GM18520 (cell line): ENCODE measurements at regions not wholly inside any gene's neighbourhood (a gene's known extent, or its start where the extent isn't known, plus 50 kb on each side); places are given as distances from the start of the nearest gene placed in this dataset.
"Not testable (repeated sequence)": the region's sequence is repeated elsewhere in the genome, so short reads cannot be mapped to it uniquely, and the experiment has no call there.

Source experiments
- ATAC-seq: cut with Tn5 transposase; IDR thresholded peaks from one replicate; pipeline ENCODE4 v1.9.1; 2021; ENCODE audit not compliant: unreplicated experiment

DNA sequence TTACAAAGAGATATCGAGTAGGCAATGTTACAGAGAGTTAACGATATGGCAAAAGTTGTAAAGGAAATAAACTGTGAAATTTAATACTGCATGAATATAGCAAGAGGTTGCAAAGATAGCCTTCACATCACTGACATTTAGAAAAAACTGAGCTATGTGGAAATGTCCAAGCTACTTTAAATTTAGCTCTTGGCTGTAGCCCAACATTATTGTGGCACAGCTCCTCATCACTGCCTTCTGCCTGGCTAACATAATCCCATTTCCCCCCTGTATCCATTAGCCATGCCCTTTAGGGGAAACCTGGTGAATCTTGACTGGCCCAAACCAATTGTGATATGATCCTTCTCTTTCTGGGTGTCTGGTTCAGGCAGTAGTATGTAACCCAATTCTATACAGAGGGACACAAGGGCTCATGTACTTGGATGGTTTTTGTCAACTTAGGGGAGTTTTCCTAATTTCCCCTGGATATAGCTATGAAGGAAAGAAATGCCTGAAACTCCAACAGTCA lies 115.4 kb downstream of the PFDN4 start:
- ATAC-seq, result no peak

DNA sequence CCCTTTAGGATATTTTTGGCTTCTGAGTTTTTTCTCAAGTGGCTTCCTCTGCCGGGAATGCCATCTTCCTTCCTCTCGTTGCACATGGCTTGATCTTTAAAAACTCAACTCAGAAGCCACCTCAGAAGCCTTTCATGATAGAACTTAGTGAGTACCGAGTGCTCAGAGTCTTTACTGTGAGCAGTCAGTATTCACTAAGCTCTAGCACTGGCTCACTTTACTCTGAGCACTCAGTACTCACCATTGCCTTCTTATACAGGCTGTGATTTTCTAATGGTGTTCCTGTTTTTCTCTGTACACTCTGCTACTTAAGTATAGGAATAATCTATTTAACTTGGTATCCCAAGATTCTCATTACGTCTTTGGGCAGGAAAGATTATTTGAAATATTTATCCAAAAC lies 116.2 kb downstream of the PFDN4 start:
- no peak for ATAC-seq

DNA sequence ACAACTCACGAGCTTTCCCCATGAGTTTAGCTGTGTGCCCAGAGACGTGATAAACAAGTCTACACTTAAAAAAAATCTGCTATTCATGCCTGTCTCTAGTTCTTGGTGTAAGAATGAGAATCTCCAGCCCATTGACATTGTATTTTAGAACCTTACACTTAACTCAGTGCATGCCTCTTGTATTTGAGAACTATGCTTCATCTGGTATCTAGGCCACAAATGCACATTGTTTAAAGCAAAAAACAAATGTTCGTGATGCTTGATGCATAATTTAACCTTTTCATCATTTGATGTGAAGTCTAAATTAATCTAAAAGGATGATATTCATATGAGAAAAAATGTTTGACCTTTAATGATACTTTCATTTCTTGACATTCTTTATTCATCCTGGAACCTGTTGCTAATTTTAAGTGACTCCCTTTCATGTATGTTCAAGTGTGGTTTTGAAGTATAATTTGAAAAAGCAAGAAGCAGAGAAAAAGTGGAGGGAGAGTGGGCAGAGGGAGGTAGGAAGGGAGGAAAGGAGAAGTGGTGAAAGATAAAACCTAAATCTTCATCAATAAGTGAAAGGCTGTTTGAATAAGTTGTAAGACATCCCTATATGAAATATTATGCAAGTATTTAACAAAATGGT lies 116.9 kb downstream of the PFDN4 start:
- no peak for ATAC-seq

DNA sequence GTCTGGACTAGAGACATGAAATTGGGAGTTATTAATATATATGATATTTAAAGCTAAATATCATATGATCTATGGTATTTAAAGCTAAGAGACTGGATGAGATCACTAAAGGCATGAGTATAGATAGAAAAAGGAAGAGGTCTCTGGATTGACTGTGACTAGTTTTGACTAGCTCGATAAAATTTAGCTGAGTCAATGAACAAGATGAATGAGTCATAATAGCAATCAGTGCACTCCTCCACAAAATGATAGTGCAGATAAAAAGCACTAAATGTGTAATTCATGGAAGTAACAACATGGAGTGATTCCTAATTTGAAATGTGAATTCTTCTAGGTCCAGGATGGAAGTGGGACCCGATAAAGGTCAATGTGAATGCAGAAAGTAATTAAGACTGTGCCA lies 127.4 kb downstream of the PFDN4 start:
- no peak for ATAC-seq

DNA sequence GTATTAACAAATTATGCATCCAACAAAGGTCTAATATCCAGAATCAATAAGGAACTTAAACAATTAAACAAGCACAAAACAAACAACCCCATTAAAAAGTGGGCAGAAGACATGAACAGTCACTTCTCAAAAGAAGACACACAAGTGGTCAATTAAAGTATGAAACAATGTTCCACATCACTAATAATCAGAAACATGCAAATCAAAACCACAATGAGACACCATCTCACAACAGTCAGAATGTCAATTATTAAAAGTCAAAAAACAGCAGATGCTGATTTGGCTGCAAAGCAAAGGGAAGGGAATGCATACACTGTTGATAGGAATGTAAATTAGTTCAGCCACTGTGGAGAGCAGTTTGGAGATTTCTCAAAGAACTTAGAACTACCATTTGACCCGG lies 129.3 kb downstream of the PFDN4 start:
- no peak for ATAC-seq

DNA sequence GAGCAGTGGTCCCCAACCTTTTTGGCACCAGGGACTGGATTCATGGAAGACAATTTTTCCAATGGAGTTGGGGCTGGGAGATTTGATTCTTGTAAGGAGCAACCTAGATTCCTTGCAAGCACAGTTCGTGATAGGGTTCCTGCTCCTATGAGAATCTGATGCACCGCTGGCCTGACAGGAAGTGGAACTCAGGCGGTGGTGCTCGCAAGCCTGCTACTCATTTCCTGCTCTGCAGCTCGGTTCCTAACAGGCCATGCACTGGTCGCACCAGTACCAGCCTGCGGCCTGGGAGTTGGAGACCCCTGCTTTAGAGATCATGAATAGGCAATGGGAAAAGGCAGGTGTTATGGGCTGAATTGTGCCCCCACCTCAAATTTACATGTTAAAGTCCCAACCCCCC lies 131.2 kb downstream of the PFDN4 start:
- no peak for ATAC-seq

DNA sequence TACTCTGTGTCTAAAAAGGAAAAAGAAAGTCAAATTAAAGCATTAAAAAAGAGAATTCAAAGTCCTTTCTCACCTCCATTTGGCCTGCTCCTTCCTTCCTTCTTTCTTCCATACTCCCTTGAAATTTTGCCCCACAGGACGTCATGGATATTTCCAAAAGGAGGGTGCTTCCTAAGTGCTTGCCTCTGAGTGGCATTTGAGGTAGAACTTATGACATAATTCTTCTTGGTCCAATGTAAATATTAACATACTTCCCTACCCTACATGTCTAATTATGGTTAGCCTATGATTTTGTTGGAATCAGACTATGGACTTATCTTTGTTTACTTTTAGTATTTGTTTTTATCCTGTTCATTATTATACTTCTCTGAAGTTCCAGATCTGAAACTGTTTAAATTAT lies 132.3 kb downstream of the PFDN4 start:
- no peak for ATAC-seq

DNA sequence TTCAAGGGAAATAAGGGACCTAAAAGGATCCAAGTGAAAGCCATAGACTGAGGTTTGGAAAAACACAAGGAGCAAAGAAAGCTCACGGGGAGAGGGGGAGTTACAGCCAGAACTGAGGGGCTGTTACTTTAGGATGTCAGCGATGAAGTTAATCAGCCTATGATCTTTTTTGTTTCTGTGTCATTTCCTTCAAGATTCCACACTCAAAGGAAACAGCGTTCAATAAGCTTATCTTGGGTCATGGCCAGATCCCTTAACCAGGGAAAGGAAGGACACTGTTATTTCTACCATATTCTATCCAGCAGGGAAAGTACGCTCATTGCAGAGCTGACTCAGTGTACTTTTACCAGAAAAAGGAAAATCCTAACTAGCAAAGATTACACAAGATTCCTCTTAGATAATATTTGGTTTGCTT lies 132.8 kb downstream of the PFDN4 start:
- no peak for ATAC-seq

DNA sequence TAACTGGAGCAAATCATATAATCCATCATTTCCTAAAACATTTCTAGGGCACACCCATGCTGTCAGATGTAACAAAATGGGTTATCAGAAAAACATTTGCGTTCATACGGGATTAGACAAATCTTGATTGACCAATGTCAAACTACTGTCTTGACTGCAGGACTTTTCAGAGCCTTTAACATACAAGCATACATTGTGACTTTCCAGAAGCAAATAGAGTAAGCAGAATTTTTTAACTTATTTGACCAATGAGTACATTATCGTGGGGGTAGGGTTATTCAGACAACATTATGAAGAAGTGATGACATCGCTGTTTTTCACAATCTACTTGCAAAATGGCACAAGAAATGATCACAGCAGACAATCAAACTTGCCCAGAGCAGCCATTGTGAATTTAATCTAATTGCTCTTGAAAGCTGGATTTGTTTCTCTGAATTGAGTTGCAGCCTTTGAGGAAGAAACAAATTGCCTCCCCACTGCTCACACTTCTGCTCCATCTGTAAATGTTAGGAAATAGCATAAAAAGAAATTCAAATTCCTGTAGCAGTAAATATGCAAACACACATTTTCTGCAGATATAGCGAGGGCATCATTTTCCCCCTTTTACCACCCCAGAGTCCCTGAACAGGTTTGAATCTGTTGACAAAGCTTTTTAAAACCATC lies 133.0 kb upstream of the DOK5 start:
- ATAC-seq, result no peak

DNA sequence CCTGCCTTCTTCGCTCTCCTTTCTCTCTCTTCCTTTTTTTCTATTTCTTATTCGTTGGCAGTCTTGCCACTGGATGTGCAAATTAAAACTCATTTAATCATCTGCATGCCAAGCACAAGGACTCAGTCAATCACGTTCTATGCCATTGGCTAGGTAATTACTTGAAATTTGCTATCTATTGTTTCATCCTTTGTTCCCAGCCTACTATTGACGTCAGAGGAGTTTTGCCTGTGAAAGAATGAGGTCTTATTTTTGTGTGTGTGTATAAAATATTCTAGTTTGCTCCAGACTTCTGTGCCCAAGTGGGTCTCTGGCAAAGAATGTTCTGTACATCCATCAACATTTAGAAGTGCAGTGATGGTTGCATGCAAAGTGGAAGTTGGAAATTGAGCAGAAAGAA lies 132.3 kb upstream of the DOK5 start:
- ATAC-seq, result no peak

DNA sequence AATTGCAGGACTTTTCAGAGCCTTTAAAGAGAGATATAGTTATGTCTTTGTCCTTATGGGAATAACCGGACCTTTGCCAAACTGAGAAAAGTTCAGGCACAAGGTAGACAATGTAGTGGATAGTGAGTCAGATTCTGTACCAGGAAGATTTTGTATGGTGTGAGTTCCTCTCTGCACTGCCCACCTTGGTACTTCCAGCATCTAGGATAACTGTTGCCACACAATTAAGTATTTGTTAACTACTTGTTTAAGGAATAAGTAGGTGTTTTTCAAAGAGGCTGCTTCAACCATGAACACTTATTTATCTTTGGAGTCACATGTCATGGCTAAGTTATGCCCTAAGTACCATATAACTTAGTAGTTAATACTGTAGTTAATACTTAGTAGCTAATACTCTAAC lies 131.8 kb upstream of the DOK5 start:
- ATAC-seq, result no peak

DNA sequence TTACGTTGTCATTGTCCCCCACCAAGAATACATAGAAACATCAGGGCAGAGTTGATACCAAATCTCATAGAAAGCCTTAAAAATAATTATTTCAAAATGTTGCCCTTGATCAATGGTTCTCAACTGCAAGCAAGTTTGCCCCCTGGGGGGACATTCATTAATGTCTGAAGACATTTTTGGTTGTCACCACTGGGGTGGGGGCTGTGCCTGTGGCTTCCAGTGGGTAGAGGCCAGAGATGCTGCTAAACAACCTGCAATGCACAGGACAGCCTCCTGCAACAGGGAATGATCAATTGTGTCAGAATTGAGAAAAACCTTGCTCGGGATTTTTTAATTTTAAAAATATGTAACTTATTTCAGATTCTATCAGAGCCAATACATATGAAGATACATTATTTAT lies 130.6 kb upstream of the DOK5 start:
- ATAC-seq, result no peak

DNA sequence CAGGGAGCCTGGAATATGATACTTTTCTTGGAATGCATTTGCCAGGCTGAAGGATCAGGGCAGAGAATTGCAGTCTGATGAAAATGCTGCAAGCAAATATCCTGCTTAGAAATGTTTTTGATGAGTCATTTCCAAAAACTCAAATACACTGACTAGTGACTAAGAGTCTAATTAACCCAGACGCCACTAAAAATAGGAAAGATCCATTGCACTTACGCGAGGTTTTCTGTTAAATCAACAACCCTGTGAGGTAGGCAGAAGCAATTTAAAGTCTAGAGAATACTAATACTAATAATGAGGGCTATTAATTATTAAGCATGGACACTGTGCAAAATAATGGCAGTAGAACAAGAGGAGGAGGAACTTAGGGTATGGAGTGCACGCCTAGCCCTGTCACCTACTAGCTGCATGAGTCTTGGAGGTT lies 130.1 kb upstream of the DOK5 start:
- ATAC-seq, result peak; percentile 46

DNA sequence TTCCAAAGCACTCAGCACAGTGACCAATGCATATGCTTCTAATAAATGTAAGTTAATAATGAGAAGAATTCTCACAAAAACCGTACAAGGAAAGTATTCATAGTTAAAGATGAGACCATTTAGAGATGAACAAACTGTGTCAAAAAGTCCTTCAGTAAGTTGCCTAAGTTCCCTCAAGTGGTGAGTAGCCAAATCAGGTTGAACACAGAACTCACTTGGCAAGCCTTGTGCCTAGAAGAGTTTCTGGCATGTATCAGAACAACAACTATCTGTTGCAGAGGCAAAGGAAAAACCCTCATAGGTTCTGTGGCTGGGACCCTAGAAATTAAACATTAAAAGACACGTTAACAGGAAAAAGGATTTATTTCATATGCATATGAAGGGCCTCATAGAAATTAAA lies 129.6 kb upstream of the DOK5 start:
- no peak for ATAC-seq

DNA sequence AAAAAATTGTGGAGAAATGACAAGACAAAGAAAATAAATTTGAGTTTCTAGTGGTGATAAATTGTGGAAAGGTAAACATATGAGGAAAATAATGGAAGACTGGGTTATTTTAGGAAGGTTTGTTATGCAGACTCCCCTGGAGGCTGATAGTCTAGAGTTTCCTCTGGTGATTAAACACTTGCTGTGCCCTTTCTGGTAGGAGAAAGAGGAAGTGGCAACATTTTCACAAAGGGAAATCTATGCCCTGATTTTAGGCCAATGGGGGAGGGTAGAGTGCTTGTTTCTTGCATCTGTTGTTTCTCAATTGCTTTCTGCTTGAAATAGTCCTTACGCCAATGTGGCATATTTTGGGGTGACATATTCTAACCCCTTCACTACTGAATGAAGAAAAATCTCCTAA lies 129.1 kb upstream of the DOK5 start:
- ATAC-seq, result no peak

DNA sequence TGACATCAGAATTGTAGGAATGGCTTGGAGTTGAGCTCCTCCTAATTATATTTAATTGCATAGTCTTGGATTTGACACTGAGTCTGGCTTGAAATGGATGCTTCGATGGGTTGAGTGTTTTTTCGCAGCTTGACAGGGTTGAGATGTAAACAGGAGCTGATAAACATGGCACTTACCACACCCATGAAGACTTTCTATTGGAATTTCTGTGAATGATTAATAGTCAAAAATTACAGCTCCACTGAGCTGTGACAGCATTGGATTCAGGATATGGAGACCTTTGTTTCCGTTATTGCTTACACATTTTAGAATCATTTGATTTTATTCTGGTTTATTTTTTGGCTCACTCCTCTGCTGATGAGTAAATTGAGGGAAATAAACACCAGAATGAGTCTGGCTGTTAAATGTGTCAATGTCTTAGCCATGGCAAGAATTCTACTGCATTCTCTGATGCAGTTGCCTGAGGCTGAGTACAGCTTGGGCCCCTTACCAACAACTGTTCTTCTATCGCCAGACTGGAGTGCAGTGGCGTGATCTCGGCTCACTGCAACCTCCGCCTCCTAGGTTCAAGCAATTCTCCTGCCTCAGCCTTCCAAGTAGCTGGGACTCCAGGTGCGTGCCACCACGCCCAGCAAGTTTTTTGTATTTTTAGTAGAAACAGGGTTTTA lies 128.1 kb upstream of the DOK5 start:
- ATAC-seq, result no peak

DNA sequence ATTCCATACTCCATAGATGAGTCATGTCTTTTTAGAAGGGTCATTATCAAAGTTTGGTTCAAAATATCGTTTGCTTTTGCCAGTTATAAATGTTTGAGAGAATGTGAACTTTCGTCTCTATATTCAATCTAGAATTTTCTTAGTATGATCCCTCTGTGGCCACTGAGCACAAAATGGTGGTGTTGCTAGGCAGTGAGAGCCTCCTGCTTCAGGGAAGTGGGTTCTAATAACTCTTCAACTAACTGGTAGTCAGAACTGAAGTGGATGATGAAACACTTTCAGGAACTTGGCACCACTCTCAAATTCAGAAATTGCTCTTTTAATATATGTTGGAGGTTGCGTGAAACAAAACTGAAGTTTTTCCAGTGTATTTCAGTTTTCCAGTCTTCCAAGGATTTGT lies 125.0 kb upstream of the DOK5 start:
- ATAC-seq, result no peak

DNA sequence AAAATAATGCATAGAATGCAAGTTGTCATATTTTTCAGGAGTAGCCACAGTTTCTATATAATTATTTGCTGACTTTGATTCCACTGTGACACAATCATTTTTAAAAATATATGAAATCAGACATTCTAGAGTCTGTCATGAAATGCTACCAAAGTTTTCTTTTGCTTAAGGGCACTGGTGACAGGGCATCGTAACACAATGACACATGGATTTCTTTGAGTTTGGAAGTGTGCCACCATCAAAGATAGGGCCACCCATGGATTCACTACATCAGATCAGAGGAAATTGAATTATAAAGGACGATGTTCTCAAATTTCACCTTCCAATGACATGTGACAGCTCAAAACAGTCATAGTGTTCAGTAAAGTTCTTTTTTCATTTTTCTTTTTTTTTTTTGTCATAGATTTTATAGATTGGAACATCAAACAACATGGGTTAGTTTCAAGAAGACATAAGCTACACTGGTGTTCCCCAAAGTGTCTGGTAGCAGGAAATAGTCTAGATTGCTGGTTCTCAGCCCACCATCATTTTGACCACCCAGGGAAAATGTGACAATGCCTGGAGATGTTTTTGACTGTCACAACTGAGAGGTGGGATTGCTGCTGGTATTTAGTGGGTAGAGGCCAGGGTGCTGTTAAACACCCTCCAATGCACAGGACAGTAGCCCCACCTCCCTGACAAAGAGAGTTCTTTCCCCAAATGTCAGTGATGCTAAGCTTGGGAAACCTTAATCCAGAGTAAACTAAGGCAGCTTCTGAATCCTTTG lies 123.8 kb upstream of the DOK5 start:
- no peak for ATAC-seq

DNA sequence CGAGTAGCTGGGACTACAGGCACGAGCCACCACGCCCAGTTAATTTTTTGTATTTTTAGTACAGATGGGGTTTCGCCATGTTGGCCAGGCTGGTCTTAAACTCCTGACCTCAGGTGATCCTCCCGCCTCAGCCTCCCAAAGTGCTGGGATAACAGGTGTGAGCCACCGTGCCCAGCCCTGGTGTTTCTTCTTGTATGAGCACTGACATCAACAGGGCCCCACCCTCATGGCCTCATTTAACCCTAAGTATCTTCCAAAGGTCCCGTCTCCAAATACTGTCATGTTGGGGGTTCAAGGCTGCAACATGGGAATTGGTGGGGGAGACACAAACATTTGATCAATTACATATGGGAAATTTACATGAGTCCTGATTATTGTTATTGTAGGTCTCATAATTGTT lies 122.9 kb upstream of the DOK5 start:
- not testable (repeated sequence) for ATAC-seq

DNA sequence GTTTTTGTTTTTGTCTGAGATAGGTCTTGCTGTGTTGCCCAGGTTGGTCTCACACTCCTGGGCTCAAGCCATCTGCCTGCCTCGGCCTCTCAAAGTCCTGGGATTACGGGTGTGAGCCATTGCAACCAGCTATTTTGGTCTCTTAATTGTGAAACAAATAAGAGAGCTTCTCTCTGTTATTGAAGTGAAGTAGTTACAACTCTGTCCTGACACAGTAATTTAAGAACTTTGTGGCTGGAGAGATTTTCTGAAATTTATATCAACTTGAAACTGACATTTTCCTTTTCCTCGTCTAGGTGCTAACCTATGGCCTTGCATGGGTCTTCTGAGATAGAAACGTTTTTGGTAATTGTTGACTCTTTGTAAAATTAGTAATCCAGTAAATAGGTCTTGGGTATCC lies 122.1 kb upstream of the DOK5 start:
- no peak for ATAC-seq

DNA sequence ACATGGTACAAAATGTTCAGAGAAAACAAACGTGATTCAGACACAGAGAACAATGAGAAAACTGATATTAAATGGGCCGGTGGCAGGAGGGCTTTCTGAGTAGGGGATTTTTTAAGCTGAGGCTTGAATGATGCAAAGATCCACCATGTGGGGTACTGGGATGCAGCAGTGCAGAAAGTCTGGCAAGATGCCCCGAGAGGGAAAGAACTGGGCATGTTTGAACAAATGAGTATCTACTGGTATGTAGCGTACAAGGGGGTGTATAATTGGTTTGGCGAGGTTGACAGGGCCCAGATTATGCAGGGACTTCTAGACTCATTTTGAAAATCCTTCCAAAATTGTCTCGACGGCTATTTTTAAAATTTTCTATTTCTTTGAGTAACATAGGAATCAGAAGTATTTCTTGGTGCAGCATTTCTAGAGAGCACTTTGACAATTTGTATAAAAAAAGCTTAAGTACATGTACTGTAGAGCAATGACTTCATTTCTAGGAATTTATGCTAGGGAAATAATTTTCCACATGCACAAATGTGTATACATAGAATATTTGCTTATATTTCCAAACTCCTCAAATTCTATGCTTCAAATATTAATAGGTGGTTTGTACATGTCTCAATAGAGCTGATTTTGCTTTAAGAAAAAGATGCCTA lies 119.6 kb upstream of the DOK5 start:
- no peak for ATAC-seq
